HCT116 (cell line): ENCODE measurements at regions not wholly inside any gene's neighbourhood (a gene's known extent, or its start where the extent isn't known, plus 50 kb on each side); places are given as distances from the start of the nearest gene placed in this dataset.

Experiments
- CEBPB ChIP-seq: IDR thresholded peaks from 2 replicates; pipeline ENCODE4 v1.6.1; 2012; ENCODE audit warnings: low read depth
- CTCF ChIP-seq, 3 experiments: fragments of 200-600 bp in 1 of 3; sonication (generic) in 1 of 3; IDR thresholded peaks in 2 of 3; conservative IDR thresholded peaks in 1 of 3; 2 replicates each; pipeline ENCODE4 v1.5.1; 2012 to 2017; ENCODE audit warnings: low read depth in 2 of 3, low read length in 2 of 3, antibody characterized with exemption in 1 of 3, borderline replicate concordance in 1 of 3, control low read depth in 1 of 3, mild to moderate bottlenecking in 1 of 3, mixed read lengths in 1 of 3, mixed run types in 1 of 3, moderate library complexity in 1 of 3; ENCODE audit not compliant: insufficient read depth in 1 of 3
- EZH2 ChIP-seq: fragments of 200-600 bp; sonication (generic); IDR thresholded peaks from 2 replicates; pipeline ENCODE4 v1.6.1; 2017; ENCODE audit warnings: antibody characterized with exemption, mixed run types
- POLR2A ChIP-seq: IDR thresholded peaks from 2 replicates; pipeline ENCODE4 v1.7.0; 2011; ENCODE audit warnings: borderline replicate concordance; ENCODE audit not compliant: insufficient read depth, insufficient read length; ENCODE audit errors: extremely low read depth

DNA sequence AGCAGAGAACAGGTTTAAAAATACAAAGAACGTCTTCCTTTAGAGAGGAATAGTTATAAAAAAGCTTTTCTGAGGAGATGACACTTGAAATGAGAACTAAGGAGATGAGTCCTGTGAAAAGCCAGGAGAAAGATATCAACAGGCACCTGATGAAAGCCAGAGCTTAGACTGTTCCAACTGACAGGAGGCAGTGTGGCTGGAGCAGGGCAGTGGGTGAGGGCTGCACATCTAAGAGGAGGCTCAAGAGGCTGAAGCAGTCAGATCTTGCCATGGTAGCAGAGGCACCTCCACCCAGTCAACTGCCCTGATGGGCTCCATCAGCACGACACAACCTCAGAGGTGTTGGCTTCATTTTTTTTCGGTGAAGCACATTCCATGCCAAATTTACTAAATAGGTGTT lies 445.3 kb downstream of the ADGRL2 start:
- TF ChIP-seq EZH2 (no peak), CTCF (IDR thresholded peaks at IDR 0.05 in 2 of 3, conservative IDR thresholded peaks at IDR 0.05 in 1 of 3; ENCODE audit: borderline replicate concordance in 1 of 3, insufficient read depth in 1 of 3, low read depth in 2 of 3, low read length in 2 of 3) (no peak), CEBPB (no peak), POLR2A (no peak)
